Keratinocyte (primary cell): ENCODE measurements at regions not wholly inside any gene's neighbourhood (a gene's known extent, or its start where the extent isn't known, plus 50 kb on each side); places are given as distances from the start of the nearest gene placed in this dataset.

Experiments
- DNase-seq: peaks from one replicate; pipeline ENCODE4 v3.0.0-alpha.2; 2011; ENCODE audit warnings: low read depth, missing footprints, low spot score
- FAIRE-seq: peaks from 2 replicates; lab custom pipeline; 2011; peaks lifted over from hg19 to GRCh38; lab: Jason Lieb, UNC
- H2AFZ ChIP-seq: 2 replicates; pipeline ENCODE4 v1.6.0; 2012; ENCODE audit warnings: low read length, control low read depth, inconsistent platforms; ENCODE audit not compliant: control insufficient read depth
- H3K27ac ChIP-seq: 2 replicates; pipeline ENCODE4 v1.5.1; 2011; ENCODE audit warnings: low read length; ENCODE audit not compliant: control insufficient read depth, insufficient read depth
- H3K27me3 ChIP-seq: 3 replicates; pipeline ENCODE4 v1.6.0; 2011; ENCODE audit warnings: low read length; ENCODE audit not compliant: control insufficient read depth, insufficient read depth; ENCODE audit errors: extremely low read depth
- H3K36me3 ChIP-seq, 2 experiments: 2 replicates in 1 of 2; 3 replicates in 1 of 2; pipeline ENCODE4 v1.5.1; 2011; ENCODE audit warnings: low read length in 2 of 2, mild to moderate bottlenecking in 1 of 2; ENCODE audit not compliant: control insufficient read depth in 2 of 2, insufficient read depth in 2 of 2; ENCODE audit errors: extremely low read depth in 1 of 2
- H3K4me1 ChIP-seq: 3 replicates; pipeline ENCODE4 v1.5.1; 2011; ENCODE audit warnings: low read length; ENCODE audit not compliant: control insufficient read depth, insufficient read depth; ENCODE audit errors: extremely low read depth
- H3K4me2 ChIP-seq: 3 replicates; pipeline ENCODE4 v1.6.0; 2011; ENCODE audit warnings: low read depth, low read length; ENCODE audit not compliant: control insufficient read depth, insufficient read depth; ENCODE audit errors: extremely low read depth
- H3K4me3 ChIP-seq, 3 experiments: fragments of 200-600 bp in 1 of 3; sonication (generic) in 1 of 3; 2 replicates in 2 of 3; 3 replicates in 1 of 3; pipeline ENCODE4 v1.5.1; 2011 to 2016; ENCODE audit warnings: low read length in 3 of 3, mild to moderate bottlenecking in 3 of 3, control low read depth in 2 of 3, inconsistent platforms in 1 of 3, low read depth in 1 of 3, mixed read lengths in 1 of 3, mixed run types in 1 of 3, moderate library complexity in 1 of 3; ENCODE audit not compliant: control insufficient read depth in 2 of 3, insufficient read depth in 2 of 3; ENCODE audit errors: extremely low read depth in 1 of 3
- H3K79me2 ChIP-seq: 2 replicates; pipeline ENCODE4 v1.6.0; 2012; ENCODE audit warnings: low read length; ENCODE audit not compliant: control insufficient read depth, insufficient read depth
- H3K9ac ChIP-seq: 3 replicates; pipeline ENCODE4 v1.6.0; 2011; ENCODE audit warnings: low read length; ENCODE audit not compliant: control insufficient read depth, insufficient read depth; ENCODE audit errors: extremely low read depth
- H3K9me1 ChIP-seq: 3 replicates; pipeline ENCODE4 v1.6.0; 2011; ENCODE audit warnings: low read length; ENCODE audit not compliant: control insufficient read depth, insufficient read depth; ENCODE audit errors: extremely low read depth
- H3K9me3 ChIP-seq: 2 replicates; pipeline ENCODE4 v1.5.1; 2012; ENCODE audit warnings: low read depth, low read length; ENCODE audit not compliant: control insufficient read depth
- H4K20me1 ChIP-seq: 3 replicates; pipeline ENCODE4 v1.6.0; 2011; ENCODE audit warnings: low read length; ENCODE audit not compliant: control insufficient read depth, insufficient read depth; ENCODE audit errors: extremely low read depth
- CTCF ChIP-seq, 3 experiments: IDR thresholded peaks in 1 of 3; conservative IDR thresholded peaks in 1 of 3; optimal IDR thresholded peaks in 1 of 3; 2 replicates in 2 of 3; 3 replicates in 1 of 3; pipeline versions ENCODE3 to v1.5.1; 2011; ENCODE audit warnings: low read length in 3 of 3, mild to moderate bottlenecking in 3 of 3, moderate library complexity in 2 of 3, control low read depth in 1 of 3, inconsistent platforms in 1 of 3; ENCODE audit not compliant: insufficient read depth in 2 of 3; ENCODE audit errors: extremely low read depth in 1 of 3
- EZH2 ChIP-seq: IDR thresholded peaks from one replicate; pipeline ENCODE4 v1.6.1; 2012; ENCODE audit warnings: inconsistent platforms, mild to moderate bottlenecking, low read length, moderate library complexity
- dilution Hi-C: fragments of 300-500 bp; cut with MboI; formaldehyde crosslinking; loops from one replicate; pipeline ENCODE4 v1.7.0; 2020; ENCODE audit warnings: low sequenced_read_pairs; ENCODE audit not compliant: extremely low pct_ligation_motif_present

GRCh38 chr10:80964179-80964578 is 426.5 kb downstream of the SH2D4B start:
- TF ChIP-seq EZH2: no peak
- TF ChIP-seq CTCF (optimal IDR thresholded peaks at IDR 0.05 in 1 of 3, IDR thresholded peaks at IDR 0.05 in 1 of 3, conservative IDR thresholded peaks at IDR 0.05 in 1 of 3; ENCODE audit: extremely low read depth in 1 of 3, insufficient read depth in 2 of 3, low read length in 3 of 3): no peak
- no peak overlapping the region for H3K4me3 ChIP-seq
- dilution Hi-C loops: no loop called here

GRCh38 chr10:80964955-80965614 is 427.4 kb downstream of the SH2D4B start:
- TF ChIP-seq CTCF (optimal IDR thresholded peaks at IDR 0.05 in 1 of 3, IDR thresholded peaks at IDR 0.05 in 1 of 3, conservative IDR thresholded peaks at IDR 0.05 in 1 of 3; ENCODE audit: extremely low read depth in 1 of 3, insufficient read depth in 2 of 3, low read length in 3 of 3) (no peak), EZH2 (no peak)
- H3K79me2 ChIP-seq: no peaks in the 10 kb centered on the region

More at GRCh38 chr10:80964179-80964578, 426.5 kb downstream of the SH2D4B start:
- Histone ChIP-seq H3K79me2 (no peaks in the 10 kb centered on the region), H3K9me1 (no peaks in the 10 kb centered on the region), H3K9ac (no peak overlapping the region), H3K36me3 (no peaks in the 10 kb centered on the region), H3K27me3 (no peaks in the 10 kb centered on the region), H3K4me1 (no peaks in the 10 kb centered on the region), H3K27ac (no peak overlapping the region), H3K4me2 (no peak overlapping the region), H3K9me3 (no peaks in the 10 kb centered on the region), H2AFZ (no peak overlapping the region), H4K20me1 (no peaks in the 10 kb centered on the region)
- no peak for FAIRE-seq
- DNase-seq: no peak

More at GRCh38 chr10:80964955-80965614, 427.4 kb downstream of the SH2D4B start:
- H4K20me1 ChIP-seq: no peaks in the 10 kb centered on the region
- no peaks in the 10 kb centered on the region for H3K27me3 ChIP-seq
- H3K4me1 ChIP-seq: no peaks in the 10 kb centered on the region
- no peak overlapping the region for H2AFZ ChIP-seq
- no peak overlapping the region for H3K4me3 ChIP-seq
- no peak overlapping the region for H3K27ac ChIP-seq
- dilution Hi-C loops: no loop called here
- no peak overlapping the region for H3K9ac ChIP-seq
- FAIRE-seq: no peak
- DNase-seq: no peak
- no peaks in the 10 kb centered on the region for H3K36me3 ChIP-seq
- no peaks in the 10 kb centered on the region for H3K9me1 ChIP-seq
- H3K4me2 ChIP-seq: no peak overlapping the region
- H3K9me3 ChIP-seq: no peaks in the 10 kb centered on the region
